ENCODE measurements at regions not wholly inside any gene's neighbourhood (a gene's known extent, or its start where the extent isn't known, plus 50 kb on each side); places are given as distances from the start of the nearest gene placed in this dataset.

DNA sequence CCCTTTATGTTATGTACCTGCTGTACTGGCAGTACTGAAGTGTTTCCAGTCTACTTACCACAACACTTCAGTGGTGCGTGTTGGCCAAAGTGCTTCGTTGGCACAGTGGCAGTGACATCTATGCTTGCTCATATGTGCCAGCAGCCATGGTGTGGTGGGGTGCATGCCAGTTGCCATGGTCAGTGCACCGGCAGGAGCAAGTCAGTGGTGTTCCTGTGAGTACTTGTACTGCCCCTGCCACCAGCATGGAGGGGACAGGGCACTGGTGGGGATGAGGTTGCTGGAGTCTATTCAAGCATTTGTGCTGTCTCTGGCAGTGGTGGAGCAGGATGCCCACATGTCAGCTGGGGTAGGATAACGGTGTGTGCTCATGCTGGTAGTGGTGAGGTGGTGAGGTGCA lies 800.0 kb downstream of the TRHDE start:
- TF ChIP-seq, protein P1, sequence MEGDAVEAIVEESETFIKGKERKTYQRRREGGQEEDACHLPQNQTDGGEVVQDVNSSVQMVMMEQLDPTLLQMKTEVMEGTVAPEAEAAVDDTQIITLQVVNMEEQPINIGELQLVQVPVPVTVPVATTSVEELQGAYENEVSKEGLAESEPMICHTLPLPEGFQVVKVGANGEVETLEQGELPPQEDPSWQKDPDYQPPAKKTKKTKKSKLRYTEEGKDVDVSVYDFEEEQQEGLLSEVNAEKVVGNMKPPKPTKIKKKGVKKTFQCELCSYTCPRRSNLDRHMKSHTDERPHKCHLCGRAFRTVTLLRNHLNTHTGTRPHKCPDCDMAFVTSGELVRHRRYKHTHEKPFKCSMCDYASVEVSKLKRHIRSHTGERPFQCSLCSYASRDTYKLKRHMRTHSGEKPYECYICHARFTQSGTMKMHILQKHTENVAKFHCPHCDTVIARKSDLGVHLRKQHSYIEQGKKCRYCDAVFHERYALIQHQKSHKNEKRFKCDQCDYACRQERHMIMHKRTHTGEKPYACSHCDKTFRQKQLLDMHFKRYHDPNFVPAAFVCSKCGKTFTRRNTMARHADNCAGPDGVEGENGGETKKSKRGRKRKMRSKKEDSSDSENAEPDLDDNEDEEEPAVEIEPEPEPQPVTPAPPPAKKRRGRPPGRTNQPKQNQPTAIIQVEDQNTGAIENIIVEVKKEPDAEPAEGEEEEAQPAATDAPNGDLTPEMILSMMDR (IDR thresholded peaks at IDR 0.05): no peak
- TF ChIP-seq POLR2A (IDR thresholded peaks at IDR 0.05): no peak

All from testis (tissue), 2 donors.